NCI-H2029 (cell line): ENCODE measurements at regions not wholly inside any gene's neighbourhood (a gene's known extent, or its start where the extent isn't known, plus 50 kb on each side); places are given as distances from the start of the nearest gene placed in this dataset.

Source experiments
- DNase-seq: peaks from one replicate; lab custom pipeline; 2025; lab: John Stamatoyannopoulos, UW

DNA sequence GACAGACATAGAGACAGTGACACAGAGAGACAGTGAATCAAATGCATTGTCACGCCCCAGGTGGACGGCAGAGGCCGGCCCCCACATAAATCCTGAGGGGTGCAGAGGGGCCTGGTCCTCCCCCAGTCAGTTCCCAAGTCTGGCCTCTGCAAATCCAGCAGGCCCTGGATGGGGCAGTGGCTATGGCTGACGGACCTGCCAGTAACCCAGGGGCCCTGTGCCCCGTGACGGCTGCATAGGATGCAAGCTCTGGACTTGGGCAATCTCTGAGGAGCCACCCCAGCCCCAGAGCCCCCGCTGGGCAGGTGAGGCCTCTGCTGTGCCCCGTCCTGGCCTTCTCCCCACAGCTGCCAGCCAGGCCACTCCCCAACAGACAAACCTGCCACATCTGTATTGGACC, 204.5 kb downstream of the BRD1 start:
- no peak for DNase-seq

DNA sequence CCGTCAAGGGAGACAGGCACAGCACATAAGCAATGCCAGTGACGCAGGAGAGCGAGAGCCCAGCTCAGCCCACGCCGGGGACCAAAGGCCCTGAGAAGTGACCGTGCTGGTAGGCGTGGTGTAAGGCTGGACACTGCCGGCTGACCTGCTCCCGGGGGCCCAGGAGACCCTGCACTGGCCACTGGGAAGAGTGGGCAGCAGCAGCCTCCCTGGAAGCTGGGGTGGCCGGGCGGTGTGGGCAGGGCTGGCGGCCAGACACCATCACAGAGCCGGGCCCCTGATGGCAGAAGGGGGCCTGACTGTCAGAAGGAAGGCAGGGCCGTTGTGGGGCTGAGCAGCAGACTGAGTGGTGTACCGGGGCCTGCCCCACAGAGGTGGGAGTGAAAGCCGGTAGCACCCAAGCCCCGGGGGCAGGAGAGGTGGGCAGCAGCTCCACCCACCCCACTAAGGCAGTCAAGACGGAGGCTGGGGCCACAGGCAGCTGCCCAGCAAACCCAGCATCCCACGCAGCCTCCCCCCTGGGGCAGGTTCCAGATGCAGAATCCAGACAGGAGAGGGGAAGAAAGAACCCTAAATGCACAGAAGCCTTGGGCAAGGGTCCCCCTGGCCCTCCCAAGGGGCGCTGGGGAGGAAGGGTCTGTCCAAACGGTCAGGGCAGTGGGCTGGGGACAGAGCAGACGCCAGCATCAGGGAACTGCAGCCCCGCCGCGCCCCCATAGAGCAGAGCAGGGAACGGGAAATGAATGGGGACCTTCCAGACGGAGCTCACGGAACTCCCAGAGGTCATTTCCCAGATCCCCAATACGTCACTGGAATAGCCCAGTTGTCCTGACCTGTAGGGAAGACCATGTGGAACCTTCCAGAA, 205.2 kb downstream of the BRD1 start:
- no peak for DNase-seq

DNA sequence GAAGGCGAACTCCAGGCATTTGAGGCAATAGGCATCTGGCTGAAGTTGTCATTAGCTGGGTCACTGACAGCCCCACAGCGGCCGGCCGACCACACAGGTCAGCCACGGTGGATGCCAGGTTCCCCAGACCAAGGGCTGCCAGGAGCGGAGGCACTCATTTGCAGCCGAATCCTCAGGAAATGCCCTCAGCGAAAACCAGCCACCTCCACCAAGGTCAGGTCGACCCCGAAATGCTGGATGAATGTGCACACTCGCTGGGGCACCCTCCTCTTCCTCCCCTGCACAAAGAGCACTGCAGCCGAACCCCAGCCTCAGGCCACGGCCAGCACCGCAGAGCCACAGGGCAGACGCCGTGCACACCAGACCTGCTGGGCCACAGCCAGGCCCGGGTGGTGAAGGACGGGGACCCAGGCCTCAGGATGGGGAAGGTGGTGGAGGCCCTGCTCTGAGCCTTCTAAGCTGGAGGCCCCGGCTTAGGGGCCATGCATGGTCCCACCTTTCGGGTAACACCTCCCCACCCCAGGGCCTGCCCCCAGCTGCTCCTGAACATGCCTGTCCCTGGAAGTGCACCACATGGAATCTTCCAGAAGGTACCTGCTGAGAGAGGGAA, 206.0 kb downstream of the BRD1 start:
- DNase-seq = no peak

DNA sequence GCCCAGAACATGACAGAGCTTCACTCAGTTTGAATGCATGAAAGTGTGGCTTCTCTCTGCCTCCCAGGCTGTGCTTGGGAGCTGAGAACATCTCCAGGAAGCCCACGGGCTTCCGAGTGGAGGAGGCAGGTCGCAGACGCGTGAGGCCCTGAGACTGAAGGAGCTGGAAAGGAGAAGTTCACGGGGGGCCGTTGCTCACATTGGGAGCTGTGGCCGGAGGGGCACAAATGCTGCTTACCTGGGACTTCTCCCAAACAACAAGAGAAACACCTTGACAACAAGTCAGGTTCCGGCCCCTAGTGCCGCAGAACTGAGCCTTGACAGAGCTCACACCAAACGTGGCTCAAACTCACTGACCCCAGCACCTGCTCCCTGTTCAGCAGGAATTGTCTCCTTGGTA, 207.0 kb downstream of the BRD1 start:
- DNase-seq = no peak

DNA sequence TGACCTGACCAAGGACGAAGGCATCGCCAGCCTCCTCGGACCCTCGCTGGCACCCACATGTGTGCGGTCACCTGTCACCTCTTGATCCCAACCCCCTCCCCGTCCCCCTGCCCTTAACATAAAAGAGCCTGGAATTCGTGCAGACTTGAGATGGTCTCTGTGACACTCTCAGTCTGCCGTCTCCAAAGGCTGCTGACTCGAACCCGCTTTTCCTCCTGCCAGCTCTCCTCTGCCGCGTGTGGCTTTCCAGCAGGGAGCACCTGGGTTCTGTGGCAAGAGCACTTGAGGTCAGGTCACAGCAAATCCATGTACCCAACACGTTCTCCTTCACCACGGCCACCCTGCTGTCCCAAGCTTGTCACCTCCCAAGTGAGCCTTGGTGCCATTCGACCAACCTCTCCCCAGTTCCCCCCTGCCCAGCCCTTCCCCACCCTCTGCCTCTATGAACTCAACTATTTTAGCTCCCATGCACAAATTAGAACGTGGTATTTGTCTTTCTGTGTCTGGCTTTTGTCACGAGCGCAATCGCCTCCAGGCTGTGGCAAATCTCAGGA, 207.6 kb downstream of the BRD1 start:
- DNase-seq = no peak

DNA sequence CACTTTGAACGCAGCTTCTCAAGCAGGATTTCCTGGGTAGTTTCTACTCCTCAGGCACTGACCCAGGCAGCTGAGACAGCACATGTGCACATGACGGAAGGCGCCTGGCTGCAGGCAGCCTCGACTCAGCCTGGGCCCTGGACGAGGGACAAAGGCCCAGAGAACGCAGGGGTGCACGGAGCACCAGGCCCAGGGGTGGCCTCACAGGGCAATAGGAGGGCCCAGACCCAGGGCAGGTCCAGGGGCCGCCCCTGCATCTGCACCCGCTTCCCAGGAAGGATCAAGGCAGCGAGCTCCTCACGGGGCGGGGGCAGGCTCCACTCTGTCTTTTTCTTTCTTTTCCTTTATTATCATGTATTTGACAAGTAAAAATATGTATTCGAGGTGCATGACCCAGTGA, 208.4 kb downstream of the BRD1 start:
- DNase-seq = no peak

DNA sequence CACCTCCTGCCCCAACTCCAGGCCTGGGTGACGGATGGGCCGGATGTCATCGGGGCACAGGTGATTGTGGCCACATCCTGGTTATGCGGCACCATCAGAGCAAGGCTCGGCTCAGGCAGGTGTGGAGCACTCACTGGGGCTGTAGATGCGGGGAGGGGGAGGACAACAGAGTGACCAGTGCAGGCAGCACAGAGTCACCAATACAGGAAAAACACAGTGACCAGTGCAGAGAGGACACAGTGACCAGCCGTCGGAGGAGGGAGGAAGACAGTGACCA, 209.1 kb downstream of the BRD1 start:
- DNase-seq = no peak

DNA sequence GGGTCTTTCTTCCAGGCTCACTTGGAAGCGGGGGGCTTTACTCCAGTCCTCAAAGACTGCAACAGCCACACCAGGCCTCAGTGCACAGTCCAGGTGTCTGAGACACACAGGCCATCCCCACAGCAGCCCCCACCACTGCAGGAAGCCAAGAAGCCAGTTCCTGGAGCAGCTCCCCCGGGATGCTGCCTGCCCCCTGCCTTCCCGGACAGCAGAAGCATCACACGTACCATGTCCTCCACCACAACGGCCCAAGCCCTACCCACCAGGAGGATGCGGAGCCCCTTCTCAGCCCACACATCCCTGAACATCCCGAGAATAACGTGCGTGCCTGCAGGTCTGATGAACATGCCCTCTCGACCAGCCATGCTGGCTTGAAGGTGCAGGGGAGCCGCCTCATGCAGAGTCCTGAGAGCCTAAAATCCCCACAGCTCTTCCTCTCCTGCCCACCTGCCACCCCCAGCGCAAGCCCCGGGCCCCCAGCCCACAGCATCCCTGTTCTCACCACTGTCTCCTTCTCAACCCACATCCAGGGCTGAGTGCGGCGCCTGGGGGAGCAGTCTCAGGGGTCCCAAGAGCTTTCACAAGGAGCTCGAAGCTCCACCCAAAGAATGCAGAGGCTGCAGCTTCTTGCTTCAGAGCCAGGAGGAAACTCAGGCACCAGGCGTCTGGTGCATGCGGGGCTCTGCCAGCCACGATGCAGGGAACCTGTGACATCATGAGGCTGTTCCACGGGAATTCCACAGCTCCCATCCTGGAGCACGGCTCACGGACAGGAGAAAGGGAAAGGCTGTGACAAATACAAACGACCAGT, 209.6 kb downstream of the BRD1 start:
- DNase-seq = no peak

DNA sequence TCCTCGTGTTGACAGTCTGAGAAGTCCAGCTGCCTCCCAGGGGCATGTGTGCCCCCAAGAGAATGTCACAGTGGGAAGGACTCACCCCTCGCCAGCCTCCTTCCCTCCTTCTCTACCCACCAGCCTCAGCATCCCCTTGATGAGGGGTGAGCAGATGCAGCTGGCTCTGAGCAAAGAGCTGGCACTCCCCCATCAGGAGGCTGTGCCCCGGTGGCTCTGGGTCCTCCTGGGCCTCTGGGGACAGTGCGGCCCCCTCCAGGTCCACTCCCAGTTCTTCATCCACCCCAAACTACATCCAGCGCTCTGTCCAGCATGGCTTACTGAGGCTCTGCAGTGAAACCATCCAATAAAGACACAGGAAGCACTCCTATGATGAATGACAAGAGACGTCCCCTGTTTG, 210.4 kb downstream of the BRD1 start:
- DNase-seq = no peak

DNA sequence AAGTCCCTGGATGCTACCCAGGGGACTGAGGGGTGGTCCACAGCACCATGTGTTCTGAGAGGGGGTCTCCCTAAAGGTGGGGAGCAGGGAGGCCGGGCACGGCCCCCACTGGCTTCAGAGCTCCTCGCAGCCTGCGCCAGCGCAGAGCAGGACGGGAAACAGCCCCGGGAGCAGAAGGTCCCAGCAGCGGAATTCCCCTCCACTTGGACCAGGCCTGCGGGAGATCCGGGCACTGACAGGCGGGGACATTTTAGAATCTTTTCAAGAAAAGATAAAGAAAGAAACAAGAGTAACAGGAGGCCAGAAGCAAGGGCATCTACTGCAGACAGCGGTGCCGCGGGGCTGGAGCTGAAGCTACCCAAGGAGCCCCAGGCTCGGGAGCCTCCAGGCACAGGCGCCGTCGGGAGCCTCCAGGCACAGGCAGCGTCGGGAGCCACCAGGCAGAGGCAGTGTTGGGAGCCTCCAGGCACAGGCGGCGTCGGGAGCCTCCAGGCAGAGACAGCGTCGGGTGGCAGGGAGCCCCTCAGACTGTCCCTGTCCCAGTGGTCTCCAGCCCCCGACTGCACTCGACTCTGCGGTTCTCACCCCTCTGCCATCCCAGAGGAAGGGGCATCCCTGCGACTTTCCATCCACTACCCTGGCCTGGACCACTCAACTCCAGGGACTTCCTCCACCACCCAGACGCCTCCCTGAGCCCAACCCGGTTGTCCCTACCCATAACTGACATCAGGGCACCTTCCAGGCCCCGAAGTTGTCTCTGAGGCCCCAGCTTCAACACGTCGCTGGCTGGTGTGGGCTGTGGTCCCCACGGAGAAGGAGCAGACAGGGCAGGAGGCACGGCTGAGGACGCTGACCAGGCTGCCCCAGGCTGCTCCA, 211.1 kb downstream of the BRD1 start:
- no peak for DNase-seq

DNA sequence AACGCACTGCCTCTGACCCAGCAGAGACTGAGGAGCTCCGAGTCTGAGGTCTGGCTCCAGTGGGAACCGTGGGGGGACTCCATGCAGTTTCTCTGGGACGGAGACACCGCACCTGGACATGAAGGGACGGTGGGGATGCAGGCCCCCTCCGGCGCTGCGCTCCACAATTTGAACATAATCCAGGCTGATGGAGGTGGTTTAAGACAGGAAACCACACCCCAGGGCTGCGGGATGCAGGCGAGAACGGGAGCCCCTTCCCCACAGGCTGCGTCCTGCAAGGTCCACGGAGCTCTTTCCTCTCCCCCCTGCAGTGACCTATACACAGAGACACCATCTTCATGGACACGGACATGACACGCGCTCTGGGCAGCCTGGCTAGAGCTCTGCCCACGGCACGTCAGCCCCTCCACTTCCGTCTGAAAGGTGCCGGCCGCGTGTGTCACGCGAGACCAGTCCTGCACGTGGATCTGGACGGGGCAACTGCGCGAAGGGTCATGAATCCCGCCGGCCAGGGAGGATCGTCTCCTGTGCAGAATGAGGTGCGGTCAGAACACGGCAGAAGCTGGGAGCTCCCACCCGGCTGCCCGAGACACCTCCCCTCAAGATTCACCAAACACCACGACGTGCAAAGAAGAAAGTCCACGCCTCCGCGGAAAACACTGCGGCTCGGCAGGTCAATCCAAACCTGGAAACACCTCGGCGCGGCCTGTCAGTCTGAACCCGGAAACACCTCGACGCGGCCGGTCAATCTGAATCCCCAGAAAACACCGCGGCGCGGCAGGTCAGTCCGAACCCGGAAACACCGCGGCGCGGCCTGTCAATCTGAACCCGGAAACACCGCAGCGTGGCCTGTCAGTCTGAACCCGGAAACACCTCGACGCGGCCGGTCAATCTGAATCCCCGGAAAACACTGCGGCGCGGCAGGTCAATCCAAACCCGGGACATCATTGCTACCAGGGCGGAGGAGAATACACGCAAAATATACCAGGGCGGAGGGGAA, 212.4 kb downstream of the BRD1 start:
- no peak for DNase-seq

DNA sequence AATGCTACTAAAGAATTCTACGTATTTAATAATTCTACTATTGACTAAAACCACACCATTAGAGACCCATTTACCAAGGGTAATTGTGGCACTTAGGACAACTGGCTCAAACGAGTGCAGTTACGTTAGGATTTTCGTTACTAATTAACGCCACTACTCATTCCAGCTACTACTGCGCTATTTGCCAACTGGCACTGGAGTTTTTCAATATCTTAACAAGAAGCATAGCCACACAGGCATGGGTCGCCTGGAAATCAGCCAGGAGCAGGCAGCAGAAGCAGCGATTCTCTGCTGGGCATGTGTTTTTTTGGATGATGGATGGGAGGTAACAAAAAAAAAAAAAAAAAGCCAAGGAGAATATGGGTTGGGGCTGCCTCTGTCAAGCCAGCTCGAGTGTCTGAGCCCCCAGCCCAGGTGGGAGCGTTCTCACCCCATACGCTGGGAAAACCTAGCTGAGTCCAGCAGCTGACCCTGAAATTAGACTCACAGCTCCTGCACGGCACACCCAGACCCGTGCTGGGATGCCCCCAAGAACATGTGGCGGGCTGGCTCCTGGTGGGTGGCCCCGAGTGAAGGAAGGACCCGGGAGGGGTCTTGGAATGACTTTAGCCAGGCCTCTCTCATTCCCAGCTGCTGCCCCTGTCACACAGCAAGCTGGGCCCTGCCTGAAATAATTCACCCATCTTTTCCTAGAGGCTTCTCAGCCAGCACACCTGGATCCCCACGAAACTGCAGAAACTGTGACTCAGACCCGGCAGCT, 214.0 kb downstream of the BRD1 start:
- DNase-seq = no peak

DNA sequence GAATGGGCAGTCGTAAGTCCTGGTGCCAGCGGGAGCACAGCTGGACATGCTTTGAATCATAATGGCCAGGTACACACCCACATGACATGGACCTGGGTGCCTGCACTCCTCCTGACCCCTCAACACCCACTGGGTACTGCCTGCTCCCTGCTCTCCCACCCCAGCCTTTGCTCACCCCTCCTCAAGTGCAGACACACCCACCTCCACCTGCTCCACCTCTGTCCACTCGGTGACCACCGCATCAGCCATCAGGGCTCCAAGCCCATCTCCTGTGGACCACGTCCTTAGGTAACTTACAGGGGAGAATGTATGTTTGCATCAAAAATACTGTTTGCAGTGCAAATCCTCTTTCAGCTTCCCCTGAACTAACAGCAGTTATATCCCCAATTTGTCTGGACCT, 214.6 kb downstream of the BRD1 start:
- DNase-seq = no peak

DNA sequence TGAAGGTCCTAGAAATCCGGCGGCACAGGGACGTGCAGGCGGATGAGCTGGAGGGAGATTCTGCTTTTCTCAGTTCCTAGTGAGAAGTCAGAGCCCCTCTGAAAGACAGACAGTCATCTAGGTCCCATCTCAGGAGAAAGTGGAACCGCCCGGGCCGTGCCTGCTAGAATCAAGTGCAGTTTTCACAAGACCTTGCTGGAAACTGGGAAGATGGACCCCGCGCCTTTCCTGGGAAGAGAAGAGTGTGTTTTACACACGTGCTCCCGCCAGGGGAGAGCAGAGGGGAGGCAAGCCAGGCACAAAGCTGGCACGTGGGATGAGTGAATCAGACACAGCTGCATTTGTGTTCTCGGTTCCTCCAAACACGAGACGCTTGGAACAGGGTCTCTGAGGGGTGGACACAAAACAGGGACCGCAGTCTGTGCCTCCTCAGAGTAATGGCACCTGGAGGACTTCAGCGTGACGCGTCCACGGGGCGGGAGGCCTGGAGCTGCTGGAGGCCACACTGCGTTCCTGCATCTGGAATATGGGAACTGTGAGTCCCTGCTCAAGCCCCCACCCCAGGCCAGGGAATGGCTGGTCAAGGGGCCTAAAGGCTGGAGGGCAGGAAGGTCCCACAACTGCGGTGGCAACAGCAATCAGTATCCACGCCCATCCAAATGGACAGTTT, 218.3 kb downstream of the BRD1 start:
- no peak for DNase-seq

DNA sequence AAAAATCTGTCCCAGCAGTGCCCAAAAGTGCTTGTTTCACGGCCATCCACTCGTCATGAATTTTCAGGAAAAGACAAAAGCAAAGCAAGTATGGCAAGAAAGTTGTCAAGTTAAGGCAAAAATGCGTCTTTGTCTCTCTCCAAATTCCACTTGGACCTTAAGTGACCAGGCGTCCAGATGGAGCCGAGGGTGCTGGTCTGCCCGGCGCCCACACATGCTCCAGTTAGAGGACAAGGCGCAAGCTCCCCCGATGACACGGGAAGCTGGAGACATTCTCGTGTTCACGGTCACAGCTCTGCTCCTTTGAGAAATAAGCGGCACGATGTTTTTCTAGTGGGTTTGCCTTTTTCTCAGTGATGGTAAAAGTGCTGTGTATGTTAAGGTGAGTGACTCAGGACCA, 219.0 kb downstream of the BRD1 start:
- DNase-seq = no peak

DNA sequence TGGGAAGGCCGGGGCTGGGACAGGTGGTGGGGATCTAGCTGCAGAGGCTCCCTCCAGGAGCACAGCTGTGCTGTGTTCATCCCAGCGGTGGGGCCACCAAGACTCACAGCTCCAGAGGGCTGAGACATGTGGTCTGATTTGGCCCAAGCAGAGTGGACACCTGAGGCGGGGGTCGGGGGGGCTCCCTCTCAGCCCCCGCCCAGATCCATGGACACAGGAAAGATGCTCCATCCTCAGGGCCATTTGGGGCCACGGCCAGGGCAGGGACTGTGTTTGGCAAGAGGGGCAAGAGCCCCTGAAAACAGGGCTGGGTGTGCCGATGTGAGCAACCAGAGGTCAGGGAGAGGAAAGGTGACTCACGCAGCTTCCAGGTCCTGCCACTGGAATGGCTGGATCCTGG, 219.4 kb downstream of the BRD1 start:
- no peak for DNase-seq

DNA sequence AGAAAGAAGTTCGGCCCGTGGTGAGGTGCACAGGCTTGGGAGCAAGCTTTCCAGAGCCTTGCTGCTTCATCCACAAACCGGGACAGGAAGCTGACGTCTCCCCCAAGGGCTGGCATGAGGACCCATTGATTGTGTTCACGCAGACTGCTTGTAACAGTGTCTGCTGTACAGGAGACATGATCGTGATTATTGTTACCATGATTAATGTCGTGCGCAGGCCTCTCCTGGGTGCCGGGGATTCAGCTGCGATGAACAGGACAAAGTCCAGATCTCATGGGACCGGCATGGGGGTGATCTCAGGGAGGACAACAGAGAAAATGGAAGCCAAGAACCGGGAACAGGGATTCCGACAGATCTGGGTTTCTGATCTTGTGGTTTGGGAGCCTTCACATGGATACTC, 219.9 kb downstream of the BRD1 start:
- no peak for DNase-seq

DNA sequence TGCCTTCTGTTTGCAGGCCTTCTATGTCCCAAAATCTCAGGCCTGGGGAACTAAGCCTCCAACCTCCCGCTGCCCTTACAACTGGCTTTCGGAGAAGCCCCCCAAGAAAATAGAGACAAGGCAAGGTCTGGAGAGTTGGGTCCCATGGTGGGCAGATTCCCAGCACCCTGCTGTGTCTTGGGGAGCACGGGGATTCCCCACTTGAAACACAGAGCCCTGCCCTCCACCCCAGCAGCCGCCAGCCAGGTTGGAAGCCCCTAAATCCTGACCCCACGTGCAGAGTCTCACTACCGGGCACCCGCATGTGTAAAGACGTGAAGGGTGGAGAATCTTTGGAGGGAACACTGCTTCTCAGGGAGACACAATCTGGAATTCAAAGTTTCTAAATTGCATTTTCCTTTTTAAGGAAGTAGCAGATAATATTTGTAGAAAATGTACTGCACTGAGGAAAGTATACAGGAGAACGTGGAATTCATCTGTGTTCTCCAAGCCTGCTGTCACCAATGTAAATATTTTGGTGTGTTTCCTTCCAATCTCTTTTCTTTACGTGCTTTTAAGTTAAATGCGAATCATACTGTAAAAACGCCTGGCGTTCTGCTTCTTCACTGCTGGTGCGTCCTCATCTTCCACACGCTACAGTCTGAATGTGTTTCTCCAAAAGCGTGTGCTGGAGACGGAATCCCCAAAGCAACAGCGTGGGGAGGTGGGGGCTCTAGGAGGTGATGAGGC, 220.9 kb downstream of the BRD1 start:
- DNase-seq = no peak
